Dermis blood vessel endothelial cell (primary cell): ENCODE measurements at regions not wholly inside any gene's neighbourhood (a gene's known extent, or its start where the extent isn't known, plus 50 kb on each side); places are given as distances from the start of the nearest gene placed in this dataset.

Source experiments
- DNase-seq: peaks from one replicate; pipeline ENCODE4 v3.0.0; 2010

DNA sequence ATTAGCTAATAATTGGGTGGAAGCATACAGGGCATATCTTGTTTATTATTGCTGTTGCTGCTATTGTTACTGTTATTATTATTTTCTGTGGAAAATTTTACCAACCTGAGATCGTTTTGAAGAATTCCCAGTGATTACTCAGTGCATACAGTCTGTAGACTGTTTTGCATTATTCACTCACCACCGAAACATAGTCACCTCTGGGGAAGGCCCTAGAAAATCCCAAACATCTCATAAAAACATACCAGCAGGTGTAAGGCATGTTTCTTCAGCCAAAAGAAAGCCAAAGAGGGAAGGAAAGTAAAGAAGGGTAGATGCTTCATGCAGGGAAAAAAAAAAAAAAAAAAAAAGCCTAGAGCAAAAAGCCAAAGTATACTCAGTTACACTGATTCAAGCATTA is 647.7 kb downstream of the BCL11A start:
- no peak for DNase-seq

DNA sequence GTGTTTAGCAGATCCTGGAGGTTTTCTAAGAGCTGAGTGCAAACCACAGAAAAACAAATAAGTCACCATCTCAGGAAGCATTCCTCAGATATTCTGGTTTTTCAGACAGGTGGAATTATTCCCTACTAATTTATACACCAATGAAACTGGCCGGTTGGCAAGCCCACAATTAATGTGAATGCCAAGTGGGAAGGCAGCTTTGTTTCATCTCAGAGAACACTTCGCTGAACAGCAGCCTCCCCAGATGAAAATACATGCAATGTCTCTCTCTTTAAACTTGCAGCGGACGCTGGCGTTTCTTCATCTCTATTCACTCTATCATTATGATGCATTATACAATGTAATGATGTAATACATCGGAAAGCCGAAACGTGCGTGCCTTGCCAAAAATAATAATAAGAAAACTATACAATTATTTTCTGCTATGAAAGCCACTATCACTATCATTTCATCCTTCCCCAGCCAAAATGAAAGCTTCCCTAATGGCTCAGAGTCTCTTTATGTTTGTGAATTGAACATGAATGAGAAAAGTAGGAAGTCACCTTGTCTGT is 649.4 kb downstream of the BCL11A start:
- no peak for DNase-seq

DNA sequence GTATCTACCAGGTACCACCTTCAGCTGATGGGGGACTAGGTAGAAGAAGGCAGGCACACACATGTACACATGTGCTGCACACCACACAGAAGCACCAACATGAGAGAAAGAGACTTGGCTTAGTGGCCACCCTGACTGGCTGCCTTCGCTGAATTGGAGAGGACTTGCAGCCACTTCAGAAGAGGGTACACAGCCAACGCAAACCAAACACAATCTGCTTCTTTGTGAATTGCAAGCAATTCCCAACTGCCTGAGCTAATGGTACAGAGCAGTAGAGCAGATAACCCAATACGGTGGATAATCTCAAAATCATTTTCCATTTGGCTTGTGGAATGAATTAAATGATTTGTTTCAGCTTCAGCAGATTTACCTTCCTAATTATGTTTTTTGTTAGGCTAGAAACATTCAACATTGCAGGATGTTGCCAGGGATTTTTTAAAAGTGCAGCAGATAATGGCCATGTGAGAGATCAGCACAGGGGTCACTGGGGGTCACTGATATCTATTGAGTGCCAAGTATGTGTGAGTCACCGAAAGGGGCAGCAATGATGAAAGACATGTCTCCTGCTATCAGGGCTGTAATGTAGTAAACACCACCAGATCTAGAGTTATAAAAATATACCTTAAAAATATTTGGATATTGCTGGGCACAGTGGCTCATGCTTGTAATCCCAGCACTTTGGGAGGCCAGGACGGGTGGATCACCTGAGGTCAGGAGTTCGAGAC is 652.6 kb downstream of the BCL11A start:
- DNase-seq, result no peak

DNA sequence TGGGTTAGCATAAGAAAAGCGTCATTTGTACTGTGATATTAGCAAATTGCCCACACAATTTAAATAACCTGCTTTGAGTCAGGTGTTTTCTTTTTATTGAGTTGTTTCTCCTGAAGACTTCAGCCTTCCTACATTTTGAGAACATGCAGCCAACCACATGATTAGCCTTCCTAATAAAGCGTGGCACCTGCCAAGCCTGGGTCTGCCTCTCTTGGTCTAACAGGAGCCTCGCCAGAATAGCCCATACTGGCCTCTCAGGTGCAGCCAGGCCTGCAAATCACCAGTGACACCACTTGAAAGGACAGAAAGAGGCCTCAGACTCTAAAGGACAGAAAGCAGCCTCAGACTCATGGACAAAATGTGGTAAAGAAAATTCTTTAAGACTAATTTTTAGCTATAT is 653.8 kb downstream of the BCL11A start:
- no peak for DNase-seq

- DNase-seq, result no peak
These were observed 656.8 kb downstream of the BCL11A start for GRCh38 chr2:59896499-59897245.

DNA sequence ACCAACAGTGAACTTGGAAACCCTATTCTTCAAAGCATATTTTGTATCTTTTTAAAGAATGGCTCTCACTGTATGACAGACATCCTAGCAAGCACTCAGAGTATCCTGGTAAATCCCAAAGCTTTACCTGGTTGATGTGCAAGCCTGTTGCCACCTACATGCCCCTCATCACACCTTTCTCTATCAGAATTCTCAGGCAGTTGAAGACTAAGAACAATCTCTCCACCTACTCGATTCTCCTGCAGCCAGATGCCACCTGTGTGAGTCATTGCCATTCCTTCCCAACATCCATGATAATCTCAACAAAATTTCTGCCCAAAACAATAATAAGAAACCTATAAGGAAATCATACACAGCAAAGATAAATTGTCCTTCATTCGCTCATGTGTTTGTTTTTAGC is 659.8 kb downstream of the BCL11A start:
- DNase-seq, result no peak

DNA sequence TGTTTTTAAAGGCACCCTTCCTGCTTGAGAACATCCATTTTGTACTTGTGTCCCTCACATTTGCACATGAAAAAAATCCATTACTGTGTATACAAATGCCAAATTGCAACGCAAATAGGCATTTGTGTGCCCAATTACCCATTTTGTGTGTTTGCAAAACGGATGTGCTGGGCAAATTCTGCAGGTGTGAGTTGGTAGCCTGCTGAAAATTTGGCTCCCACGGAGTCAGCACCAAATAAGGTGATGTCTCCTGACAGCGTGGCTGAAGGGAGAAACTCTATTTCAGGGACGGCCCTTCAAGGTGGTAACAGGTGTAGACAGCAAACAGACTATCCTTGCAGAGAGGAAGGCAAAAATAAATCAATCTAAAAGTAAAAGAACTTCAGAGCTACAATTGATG is 661.1 kb downstream of the BCL11A start:
- no peak for DNase-seq

DNA sequence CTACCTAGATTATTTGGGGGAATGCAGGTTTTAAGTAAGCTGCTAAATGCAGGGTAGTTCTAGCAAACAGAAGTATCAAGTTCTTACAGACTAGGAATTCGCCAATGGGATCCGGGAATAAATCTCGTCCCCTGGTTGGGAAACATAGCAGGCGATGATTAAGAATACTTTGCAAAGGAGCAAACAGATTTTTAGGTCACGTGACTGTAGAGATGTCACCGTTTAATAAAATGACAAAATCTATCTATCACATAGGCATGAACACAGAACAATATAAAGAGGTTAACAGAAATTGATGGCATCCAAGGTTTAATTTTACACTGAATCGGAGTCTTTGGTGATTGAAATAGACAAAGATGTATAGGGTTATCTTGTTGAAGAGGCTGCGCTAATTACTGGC is 664.1 kb downstream of the BCL11A start:
- DNase-seq, result no peak

DNA sequence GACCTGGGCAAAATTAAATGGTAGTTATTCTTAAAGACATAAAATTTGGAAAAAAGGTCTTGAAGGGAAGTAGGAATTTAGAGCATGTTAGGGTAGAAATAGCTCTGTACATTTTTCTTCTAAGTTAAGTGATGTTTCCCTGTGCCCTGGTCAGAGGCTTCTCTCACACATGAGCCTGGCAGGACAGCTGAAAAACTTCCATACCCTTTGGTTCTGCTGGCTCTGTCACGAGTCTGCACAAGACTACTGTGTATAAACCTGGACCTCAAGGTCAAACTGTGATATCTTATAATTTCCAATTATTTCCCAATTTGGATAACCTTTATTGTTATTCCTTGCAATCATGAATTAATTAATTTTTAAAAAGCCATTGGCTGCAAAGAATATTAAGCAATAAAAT is 664.7 kb downstream of the BCL11A start:
- DNase-seq, result no peak

GRCh38 chr2:59888015-59888414 is 665.4 kb downstream of the BCL11A start:
- DNase-seq, result no peak

- no peak for DNase-seq
These were observed 666.1 kb downstream of the BCL11A start for GRCh38 chr2:59887366-59887765.

DNA sequence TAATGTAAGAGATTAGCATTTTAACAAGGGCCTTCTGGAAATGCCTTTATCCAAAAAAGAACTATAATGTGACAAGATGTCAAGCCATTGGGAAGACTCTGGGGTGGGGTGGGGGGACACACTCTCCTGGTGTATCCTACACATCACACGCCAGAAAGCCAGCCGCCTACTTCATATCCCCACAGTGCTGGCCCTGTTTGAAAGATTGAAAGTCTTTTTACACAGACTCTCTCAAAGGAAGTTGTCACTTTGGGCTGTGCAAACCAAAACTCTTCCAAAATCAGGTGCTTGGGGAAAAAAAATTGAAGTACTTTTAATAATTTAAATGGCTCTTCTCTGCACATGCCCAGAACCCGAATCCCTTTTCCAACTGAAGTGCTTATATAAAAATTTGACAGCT is 666.7 kb downstream of the BCL11A start:
- DNase-seq, result no peak

GRCh38 chr2:59885541-59885940 is 667.9 kb downstream of the BCL11A start:
- no peak for DNase-seq

DNA sequence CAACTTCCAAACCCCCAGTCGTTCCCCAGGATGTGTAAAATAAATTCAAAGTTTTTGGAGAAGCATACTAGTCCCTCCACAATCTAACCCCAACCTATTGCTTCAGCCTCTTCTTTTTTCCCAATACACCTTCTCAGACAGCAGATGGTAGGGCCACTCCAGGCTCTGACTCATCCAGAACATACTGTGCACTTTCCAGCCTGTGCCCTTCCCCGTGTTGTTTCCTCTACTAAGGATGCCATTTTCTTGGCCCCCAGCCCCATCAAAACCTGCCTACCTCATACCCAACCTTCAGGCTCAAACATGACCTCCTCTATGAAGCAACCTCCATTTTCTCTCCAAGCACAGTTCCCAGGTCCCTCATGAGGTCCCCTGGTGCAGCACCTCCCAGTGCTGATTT is 669.3 kb downstream of the BCL11A start:
- no peak for DNase-seq

DNA sequence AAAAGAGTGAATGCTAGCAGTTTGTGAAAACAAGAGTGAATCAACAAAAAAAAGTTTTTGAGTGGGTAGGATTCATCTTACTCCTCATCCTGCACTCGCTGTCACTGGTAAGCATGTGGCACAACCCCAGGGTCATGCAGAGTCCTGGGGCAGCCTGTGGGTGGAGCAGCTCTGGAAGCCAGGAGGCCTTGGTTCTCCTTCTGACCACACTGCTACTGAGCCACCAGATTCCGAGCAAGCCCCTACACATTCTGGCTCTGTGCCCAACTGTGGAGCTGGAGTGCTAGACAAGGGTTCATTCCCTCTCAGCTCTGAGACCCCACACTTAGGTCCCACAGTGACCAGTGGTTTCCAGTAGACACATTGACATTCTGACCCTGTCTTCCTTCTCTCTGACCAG is 670.6 kb downstream of the BCL11A start:
- no peak for DNase-seq

- no peak for DNase-seq
These were observed 671.2 kb downstream of the BCL11A start for GRCh38 chr2:59882279-59882678.

- DNase-seq, result no peak
These were observed 672.2 kb downstream of the BCL11A start for GRCh38 chr2:59881218-59881617.

GRCh38 chr2:59879700-59880131 is 673.7 kb downstream of the BCL11A start:
- DNase-seq, result no peak

DNA sequence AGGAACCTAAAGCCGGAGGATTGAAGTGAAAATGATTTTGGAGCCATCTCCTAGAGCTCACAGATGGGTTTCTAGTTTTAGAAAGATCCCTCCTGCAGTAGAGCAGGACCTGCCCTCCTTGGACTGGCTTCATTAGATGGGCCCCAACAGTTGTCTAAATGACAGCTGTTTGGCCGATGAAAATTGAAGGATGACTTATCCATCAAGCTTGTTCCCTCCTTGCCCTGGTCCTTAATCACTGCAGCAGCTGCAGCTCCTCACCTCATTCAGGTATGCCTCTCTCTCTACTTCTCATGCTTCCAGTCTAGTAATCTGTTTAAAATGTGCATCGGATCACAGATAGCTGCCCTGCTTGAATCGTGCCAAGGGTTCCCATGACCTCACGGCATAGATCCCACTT is 677.6 kb downstream of the BCL11A start:
- no peak for DNase-seq

- no peak for DNase-seq
These were observed 678.3 kb downstream of the BCL11A start for GRCh38 chr2:59874971-59875755.

DNA sequence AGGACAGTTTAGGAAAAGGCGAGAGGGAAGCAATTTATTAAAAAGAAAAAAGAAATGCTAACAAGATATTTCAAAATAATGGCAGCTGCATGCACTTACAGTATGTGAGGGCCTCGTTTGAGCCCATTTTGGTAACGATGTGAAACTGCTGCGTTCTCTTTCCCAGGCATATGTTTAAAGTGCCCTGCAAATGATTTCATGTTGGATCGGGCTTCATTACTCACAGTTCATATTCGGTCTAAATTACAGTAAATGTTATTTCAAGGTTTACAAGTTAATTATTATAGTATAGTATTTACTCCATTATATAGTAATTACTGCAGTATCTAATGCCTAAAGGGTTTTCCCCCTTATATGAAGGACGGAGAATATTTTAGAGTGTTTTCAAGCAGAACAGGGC is 679.1 kb downstream of the BCL11A start:
- DNase-seq, result no peak

- DNase-seq, result no peak
These were observed 681.6 kb downstream of the BCL11A start for GRCh38 chr2:59871830-59872229.

GRCh38 chr2:59868981-59869380 is 684.5 kb downstream of the BCL11A start:
- DNase-seq, result no peak
